Mucosa of descending colon (tissue), 3 donors: ENCODE measurements at regions not wholly inside any gene's neighbourhood (a gene's known extent, or its start where the extent isn't known, plus 50 kb on each side); places are given as distances from the start of the nearest gene placed in this dataset.
A peak's percentile ranks its signal among the peaks of the same experiment; 100 is the strongest.

Experiments used
- ATAC-seq: fragments of 200-7000 bp; cut with Tn5 transposase; one replicate; pipeline ENCODE4 v1.9.1; 2020; ENCODE audit warnings: mild to moderate bottlenecking, moderate library complexity
- DNase-seq, 3 donors: peaks; one replicate each; pipeline ENCODE4 v3.0.0-alpha.2; 2020
- H3K36me3 ChIP-seq: fragments of 200-600 bp; one replicate; pipeline ENCODE4 v1.8.0; 2021; ENCODE audit warnings: low read depth, mild to moderate bottlenecking
- H3K4me1 ChIP-seq: fragments of 200-600 bp; one replicate; pipeline ENCODE4 v1.8.0; 2021; ENCODE audit warnings: low read depth, mild to moderate bottlenecking
- H3K4me3 ChIP-seq: fragments of 200-600 bp; one replicate; pipeline ENCODE4 v1.8.0; 2021; ENCODE audit warnings: mild to moderate bottlenecking
- H3K9me3 ChIP-seq: fragments of 200-600 bp; one replicate; pipeline ENCODE4 v1.8.0; 2021; ENCODE audit warnings: mild to moderate bottlenecking
- intact Hi-C, 2 donors: fragments of 100-400 bp; cut with DNase I in 1 of 2; cut with micrococcal nuclease in 1 of 2; formaldehyde crosslinking; loops; one replicate each; pipeline versions ENCODE4 v1.11.0 to v1.11.1; 2022; cut with DNase I, micrococcal nuclease
- TF ChIP-seq, protein P1 (sequence below): fragments of 200-600 bp; IDR thresholded peaks from one replicate; pipeline ENCODE4 v1.8.0; 2022; ENCODE audit warnings: antibody characterized with exemption, mild to moderate bottlenecking
- donor health status: DM: no; HTN: no; CAD: no; lungs with moderate emphysema.
- donor health status: DM: no; HTN: no; CAD: no.
- donor health status: DM: no; HTN: yes; CAD: no.

DNA sequence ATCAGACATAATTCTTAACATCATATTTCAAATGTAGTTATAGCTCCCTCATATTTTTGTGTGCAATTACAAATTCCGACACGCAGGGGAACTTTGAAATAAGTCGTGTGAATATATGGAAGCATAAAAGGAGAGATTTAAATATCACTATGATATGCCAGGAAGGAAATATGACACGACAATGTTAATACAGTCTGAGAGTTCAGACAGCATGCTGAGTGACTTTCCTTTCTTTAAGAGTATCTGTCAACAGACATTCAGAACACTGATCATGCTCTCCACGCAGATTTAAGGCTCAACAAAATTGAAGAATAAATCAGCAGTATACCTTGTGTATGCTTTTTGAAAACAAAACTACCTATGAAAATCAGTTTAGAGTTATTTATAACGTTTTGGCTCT, 232.6 kb upstream of the CARD18 start:
- ATAC-seq (no peak), DNase-seq (no peak)
- Histone ChIP-seq H3K9me3 (peaks cover 9% of the 10 kb centered on the region), H3K4me1 (no peaks in the 10 kb centered on the region), H3K4me3 (no peak overlapping the region), H3K36me3 (no peaks in the 10 kb centered on the region)
- intact Hi-C loops: no loop called here
- TF ChIP-seq, protein P1, sequence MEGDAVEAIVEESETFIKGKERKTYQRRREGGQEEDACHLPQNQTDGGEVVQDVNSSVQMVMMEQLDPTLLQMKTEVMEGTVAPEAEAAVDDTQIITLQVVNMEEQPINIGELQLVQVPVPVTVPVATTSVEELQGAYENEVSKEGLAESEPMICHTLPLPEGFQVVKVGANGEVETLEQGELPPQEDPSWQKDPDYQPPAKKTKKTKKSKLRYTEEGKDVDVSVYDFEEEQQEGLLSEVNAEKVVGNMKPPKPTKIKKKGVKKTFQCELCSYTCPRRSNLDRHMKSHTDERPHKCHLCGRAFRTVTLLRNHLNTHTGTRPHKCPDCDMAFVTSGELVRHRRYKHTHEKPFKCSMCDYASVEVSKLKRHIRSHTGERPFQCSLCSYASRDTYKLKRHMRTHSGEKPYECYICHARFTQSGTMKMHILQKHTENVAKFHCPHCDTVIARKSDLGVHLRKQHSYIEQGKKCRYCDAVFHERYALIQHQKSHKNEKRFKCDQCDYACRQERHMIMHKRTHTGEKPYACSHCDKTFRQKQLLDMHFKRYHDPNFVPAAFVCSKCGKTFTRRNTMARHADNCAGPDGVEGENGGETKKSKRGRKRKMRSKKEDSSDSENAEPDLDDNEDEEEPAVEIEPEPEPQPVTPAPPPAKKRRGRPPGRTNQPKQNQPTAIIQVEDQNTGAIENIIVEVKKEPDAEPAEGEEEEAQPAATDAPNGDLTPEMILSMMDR: no peak

GRCh38 chr11:105371311-105371710, 231.7 kb upstream of the CARD18 start:
- no peaks in the 10 kb centered on the region for H3K36me3 ChIP-seq
- DNase-seq (no peak), ATAC-seq (no peak)
- intact Hi-C loops: no loop called here
- H3K9me3 ChIP-seq: peaks cover 9% of the 10 kb centered on the region
- H3K4me3 ChIP-seq: no peak overlapping the region
- TF ChIP-seq, protein P1: no peak
- no peaks in the 10 kb centered on the region for H3K4me1 ChIP-seq

GRCh38 chr11:105368711-105369110, 229.1 kb upstream of the CARD18 start:
- Histone ChIP-seq H3K4me1 (no peaks in the 10 kb centered on the region), H3K4me3 (no peak overlapping the region), H3K9me3 (no peaks in the 10 kb centered on the region), H3K36me3 (no peaks in the 10 kb centered on the region)
- DNase-seq (no peak), ATAC-seq (no peak)
- intact Hi-C loops: no loop called here
- TF ChIP-seq, protein P1: no peak

DNA sequence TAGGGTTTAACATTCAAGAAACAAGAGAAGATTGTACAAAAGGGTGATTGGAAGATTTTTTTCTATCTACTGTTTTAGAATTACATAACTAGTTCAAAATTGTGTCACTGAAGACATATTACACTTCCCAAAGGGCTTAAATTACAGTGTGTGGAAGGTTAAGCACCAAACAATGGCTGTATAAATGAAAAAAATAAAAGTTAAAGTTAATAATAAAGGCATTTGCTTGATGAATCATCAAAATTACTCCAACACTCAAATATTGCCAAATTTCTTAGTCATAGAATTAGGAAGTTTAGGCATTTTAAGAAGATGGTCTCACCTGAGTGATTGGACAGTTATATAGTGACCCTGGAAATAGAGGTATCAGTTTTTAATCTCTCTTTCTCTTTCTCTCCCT, 227.6 kb upstream of the CARD18 start:
- DNase-seq (no peak), ATAC-seq (no peak)
- TF ChIP-seq, protein P1: no peak
- intact Hi-C loops: no loop called here
- Histone ChIP-seq H3K4me3 (no peak overlapping the region), H3K4me1 (no peaks in the 10 kb centered on the region), H3K36me3 (no peaks in the 10 kb centered on the region), H3K9me3 (no peaks in the 10 kb centered on the region)

- intact Hi-C loops: no loop called here
- Histone ChIP-seq H3K4me1 (no peaks in the 10 kb centered on the region), H3K4me3 (no peak overlapping the region), H3K9me3 (no peaks in the 10 kb centered on the region), H3K36me3 (no peaks in the 10 kb centered on the region)
- ATAC-seq (no peak), DNase-seq (no peak)
- TF ChIP-seq, protein P1: no peak
Observed at GRCh38 chr11:105361651-105362050, 222.1 kb upstream of the CARD18 start.

DNA sequence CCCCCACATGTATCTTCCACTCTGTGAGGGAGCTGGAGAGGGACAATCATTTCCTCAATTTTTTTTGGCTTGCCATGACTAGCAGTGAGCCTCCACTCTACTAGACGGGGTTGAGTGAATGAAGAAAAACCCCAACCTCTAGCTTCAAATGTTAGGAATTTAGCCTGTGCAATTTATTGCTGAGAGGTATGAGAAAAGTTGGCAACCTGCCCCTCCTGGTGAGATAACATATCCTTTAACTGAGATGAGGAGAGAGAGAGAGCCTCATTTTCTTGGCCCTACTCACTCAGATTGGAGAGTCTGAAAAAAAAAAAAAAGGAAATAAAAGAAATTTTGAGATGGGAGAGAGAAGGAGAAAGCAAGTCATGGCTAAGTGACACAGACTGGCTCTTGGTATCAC, 218.2 kb upstream of the CARD18 start:
- H3K36me3 ChIP-seq: no peaks in the 10 kb centered on the region
- no peak for ATAC-seq
- H3K4me1 ChIP-seq: no peaks in the 10 kb centered on the region
- H3K4me3 ChIP-seq: no peak overlapping the region
- intact Hi-C loops: no loop called here
- peak in 1 of 3 donors; percentile 8 for DNase-seq
- no peaks in the 10 kb centered on the region for H3K9me3 ChIP-seq
- TF ChIP-seq, protein P1: no peak
